Upper lobe of left lung (tissue), 4 donors: ENCODE measurements at regions not wholly inside any gene's neighbourhood (a gene's known extent, or its start where the extent isn't known, plus 50 kb on each side); places are given as distances from the start of the nearest gene placed in this dataset.

Experiments
- POLR2AphosphoS5 ChIP-seq, 2 donors: sonication (generic); formaldehyde crosslinking; IDR thresholded peaks; one replicate each; pipeline ENCODE4 v1.5.1; 2017; ENCODE audit warnings: antibody characterized with exemption in 2 of 2
- TF ChIP-seq, protein P1 (sequence below), 6 experiments: fragments of 450-650 bp in 4 of 6; fragments of 200-600 bp in 2 of 6; sonication (generic) in 2 of 6; IDR thresholded peaks; one replicate each; pipeline ENCODE4 v1.5.1; 2016 to 2019; ENCODE audit warnings: antibody characterized with exemption in 6 of 6

DNA sequence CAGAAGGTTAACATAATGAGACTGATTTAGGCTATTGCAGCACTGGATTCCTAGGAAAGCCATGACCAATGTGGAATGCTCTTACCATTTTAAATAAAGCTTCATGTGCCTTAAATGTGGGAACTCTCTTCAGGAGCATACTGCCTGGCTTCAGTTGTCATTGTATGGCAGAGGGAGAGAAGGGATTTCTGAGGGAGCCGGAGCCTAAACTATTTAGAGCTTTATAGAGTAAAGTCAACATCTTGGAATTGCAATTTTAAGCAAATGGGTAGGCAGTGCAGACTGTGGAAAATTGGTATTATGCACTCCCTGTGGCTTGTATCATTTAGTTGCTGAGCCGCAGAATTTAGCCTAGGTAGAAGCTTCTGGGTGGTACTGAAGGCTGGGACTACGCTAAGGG, 2041.4 kb downstream of the PCDH9 start:
- TF ChIP-seq, protein P1, sequence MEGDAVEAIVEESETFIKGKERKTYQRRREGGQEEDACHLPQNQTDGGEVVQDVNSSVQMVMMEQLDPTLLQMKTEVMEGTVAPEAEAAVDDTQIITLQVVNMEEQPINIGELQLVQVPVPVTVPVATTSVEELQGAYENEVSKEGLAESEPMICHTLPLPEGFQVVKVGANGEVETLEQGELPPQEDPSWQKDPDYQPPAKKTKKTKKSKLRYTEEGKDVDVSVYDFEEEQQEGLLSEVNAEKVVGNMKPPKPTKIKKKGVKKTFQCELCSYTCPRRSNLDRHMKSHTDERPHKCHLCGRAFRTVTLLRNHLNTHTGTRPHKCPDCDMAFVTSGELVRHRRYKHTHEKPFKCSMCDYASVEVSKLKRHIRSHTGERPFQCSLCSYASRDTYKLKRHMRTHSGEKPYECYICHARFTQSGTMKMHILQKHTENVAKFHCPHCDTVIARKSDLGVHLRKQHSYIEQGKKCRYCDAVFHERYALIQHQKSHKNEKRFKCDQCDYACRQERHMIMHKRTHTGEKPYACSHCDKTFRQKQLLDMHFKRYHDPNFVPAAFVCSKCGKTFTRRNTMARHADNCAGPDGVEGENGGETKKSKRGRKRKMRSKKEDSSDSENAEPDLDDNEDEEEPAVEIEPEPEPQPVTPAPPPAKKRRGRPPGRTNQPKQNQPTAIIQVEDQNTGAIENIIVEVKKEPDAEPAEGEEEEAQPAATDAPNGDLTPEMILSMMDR (IDR thresholded peaks at IDR 0.05), result no peak
- no peak for TF ChIP-seq POLR2AphosphoS5 (IDR thresholded peaks at IDR 0.05)
